ENCODE measurements at regions not wholly inside any gene's neighbourhood (a gene's known extent, or its start where the extent isn't known, plus 50 kb on each side); places are given as distances from the start of the nearest gene placed in this dataset.
"Not testable (repeated sequence)": the region's sequence is repeated elsewhere in the genome, so short reads cannot be mapped to it uniquely, and the experiment has no call there.

DNA sequence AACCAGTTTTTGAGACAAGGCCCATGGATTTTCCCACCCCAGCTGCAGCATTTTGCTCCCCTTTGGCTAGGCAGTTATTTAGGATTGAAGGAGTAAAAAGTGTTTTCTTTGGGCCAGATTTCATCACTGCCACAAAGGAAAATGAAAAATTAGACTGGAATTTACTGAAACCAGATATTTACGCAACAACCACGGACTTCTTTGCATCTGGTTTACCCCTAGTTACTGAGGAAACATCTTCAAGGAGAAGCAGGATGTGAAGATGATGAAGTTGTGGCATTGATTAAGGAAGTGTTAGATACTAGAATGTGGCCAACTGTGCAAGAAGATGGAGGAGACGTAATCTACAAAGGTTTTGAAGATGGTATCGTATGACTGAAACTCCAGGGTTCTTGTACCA is 165.2 kb upstream of the MYRIP start:
- H3K9me3 ChIP-seq: no peaks in the 10 kb centered on the region
- TF ChIP-seq, protein P1, sequence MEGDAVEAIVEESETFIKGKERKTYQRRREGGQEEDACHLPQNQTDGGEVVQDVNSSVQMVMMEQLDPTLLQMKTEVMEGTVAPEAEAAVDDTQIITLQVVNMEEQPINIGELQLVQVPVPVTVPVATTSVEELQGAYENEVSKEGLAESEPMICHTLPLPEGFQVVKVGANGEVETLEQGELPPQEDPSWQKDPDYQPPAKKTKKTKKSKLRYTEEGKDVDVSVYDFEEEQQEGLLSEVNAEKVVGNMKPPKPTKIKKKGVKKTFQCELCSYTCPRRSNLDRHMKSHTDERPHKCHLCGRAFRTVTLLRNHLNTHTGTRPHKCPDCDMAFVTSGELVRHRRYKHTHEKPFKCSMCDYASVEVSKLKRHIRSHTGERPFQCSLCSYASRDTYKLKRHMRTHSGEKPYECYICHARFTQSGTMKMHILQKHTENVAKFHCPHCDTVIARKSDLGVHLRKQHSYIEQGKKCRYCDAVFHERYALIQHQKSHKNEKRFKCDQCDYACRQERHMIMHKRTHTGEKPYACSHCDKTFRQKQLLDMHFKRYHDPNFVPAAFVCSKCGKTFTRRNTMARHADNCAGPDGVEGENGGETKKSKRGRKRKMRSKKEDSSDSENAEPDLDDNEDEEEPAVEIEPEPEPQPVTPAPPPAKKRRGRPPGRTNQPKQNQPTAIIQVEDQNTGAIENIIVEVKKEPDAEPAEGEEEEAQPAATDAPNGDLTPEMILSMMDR (IDR thresholded peaks at IDR 0.05; ENCODE audit: low read depth, low read length): no peak
- H3K4me1 ChIP-seq: no peaks in the 10 kb centered on the region
- no peaks in the 10 kb centered on the region for H3K36me3 ChIP-seq
- no peak overlapping the region for H3K4me3 ChIP-seq (ENCODE audit: low read depth, low read length)
- DNase-seq: no peak
- no peaks in the 10 kb centered on the region for H3K27me3 ChIP-seq

DNA sequence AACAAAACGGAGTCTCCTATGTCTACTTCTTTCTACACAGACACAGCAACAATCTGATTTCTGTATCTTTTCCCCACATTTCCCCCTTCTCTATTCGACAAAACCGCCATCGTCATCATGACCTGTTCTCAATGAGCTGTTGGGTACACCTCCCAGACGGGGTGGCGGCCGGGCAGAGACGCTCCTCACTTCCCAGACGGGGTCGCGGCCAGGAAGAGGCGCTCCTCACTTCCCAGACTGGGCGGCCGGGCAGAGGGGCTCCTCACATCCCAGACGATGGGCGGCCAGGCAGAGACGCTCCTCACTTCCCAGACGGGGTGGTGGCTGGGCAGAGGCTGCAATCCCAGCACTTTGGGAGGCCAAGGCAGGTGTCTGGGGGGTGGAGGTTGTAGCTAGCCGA is 158.2 kb upstream of the MYRIP start:
- DNase-seq; H3K4me3 ChIP-seq (ENCODE audit: low read depth, low read length); H3K36me3 ChIP-seq; H3K9me3 ChIP-seq; H3K27me3 ChIP-seq; H3K4me1 ChIP-seq: not testable (repeated sequence)

DNA sequence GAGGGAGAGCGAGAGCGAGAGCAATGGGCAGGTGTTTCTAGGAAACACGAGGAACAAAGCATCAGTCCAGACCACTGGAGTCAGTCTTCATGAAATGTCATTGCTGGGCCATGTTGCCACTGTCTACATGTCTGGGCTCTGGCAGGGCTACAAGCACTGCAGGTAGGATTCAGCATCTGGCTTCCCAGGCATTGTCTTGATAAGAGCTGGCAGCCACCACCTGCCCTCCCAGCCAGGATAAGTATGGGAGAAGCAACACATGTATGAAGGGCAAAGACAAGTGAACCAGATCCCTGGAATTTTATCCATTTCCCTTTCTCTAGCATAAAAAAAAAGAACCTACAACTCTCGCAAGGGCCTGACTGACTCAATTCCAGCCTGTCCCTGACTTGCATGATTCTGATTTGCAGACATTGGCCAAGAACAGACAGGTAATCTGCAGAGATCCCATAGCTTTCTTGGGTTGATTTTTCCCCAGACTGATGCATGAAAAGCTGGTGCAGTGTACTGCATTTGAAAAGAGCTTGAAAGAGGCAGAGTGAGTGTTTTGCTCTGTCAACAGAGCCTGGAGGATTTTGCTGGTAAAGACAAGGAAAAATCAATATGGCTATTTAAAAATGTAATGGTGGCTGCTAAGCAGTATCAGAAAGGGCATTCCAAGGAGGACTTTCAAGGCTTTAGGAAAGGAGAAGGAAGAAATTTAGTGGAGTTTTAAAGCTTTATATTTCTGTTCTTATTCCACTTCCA is 157.2 kb upstream of the MYRIP start:
- Histone ChIP-seq H3K36me3 (no peaks in the 10 kb centered on the region), H3K9me3 (no peaks in the 10 kb centered on the region), H3K4me1 (no peaks in the 10 kb centered on the region), H3K4me3 (ENCODE audit: low read depth, low read length) (no peak overlapping the region), H3K27me3 (no peaks in the 10 kb centered on the region)
- TF ChIP-seq, protein P1 (IDR thresholded peaks at IDR 0.05; ENCODE audit: low read depth, low read length): no peak
- DNase-seq: peak; percentile 7

DNA sequence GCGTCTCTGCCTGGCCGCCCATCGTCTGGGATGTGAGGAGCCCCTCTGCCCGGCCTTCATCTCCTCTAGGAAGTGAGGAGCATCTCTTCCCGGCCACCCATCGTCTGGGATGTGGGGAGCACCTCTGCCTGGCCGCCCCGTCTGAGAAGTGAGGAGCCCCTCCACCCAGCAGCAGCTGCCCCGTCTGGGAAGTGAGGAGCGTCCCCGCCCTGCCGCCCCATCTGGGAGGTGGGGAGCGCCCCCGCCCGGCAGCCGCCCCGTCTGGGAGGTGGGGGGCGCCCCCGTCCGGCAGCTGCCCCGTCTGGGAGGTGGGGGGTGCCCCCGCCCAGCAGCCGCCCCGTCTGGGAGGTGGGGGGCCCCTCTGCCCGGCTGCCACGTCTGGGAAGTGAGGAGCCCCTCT is 153.7 kb upstream of the MYRIP start:
- DNase-seq; H3K36me3 ChIP-seq; H3K9me3 ChIP-seq; H3K4me3 ChIP-seq (ENCODE audit: low read depth, low read length); H3K4me1 ChIP-seq; H3K27me3 ChIP-seq: not testable (repeated sequence)

DNA sequence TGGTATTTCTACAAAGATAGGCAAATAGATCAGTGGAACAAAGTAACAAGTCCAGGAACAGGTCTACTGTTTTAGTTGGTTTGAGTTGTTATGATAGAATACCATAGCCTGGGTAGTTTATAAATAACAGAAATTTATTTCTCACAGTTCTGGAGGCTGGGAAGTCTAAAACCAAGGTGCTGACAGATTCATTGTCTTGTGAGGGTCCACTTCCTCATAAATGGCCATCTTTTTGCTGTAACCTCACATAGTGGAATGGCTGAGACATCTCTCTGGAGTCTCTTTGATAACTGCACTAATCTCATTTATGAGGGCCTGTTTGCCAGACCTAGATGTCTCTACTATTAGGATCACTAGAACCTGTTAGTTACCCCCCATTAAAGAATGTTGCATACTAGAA is 152.3 kb upstream of the MYRIP start:
- Histone ChIP-seq H3K36me3 (no peaks in the 10 kb centered on the region), H3K4me1 (no peaks in the 10 kb centered on the region), H3K9me3 (no peaks in the 10 kb centered on the region), H3K27me3 (no peaks in the 10 kb centered on the region), H3K4me3 (ENCODE audit: low read depth, low read length) (no peak overlapping the region)
- no peak for DNase-seq
- TF ChIP-seq, protein P1 (IDR thresholded peaks at IDR 0.05; ENCODE audit: low read depth, low read length): no peak

DNA sequence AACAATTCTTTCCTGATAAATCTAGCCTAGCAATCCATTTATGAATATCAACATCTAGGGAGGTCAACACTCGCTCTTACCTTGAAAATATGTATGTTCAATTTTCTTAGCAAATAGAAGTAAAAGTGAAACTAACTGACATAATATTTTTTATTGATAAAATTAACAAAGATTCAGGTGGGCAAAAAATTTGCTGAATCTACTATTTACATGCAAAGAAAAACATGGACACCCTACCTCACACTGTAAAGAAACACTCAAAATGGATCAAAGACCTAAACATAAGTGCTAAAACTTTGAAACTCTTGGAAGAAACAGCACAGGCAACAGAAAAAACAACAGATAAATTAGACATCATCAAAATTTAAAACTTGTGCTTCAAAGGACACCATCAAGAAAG is 151.6 kb upstream of the MYRIP start:
- TF ChIP-seq, protein P1 (IDR thresholded peaks at IDR 0.05; ENCODE audit: low read depth, low read length): no peak
- H3K36me3 ChIP-seq: no peaks in the 10 kb centered on the region
- no peaks in the 10 kb centered on the region for H3K4me1 ChIP-seq
- no peak overlapping the region for H3K4me3 ChIP-seq (ENCODE audit: low read depth, low read length)
- no peak for DNase-seq
- no peaks in the 10 kb centered on the region for H3K27me3 ChIP-seq
- H3K9me3 ChIP-seq: no peaks in the 10 kb centered on the region

DNA sequence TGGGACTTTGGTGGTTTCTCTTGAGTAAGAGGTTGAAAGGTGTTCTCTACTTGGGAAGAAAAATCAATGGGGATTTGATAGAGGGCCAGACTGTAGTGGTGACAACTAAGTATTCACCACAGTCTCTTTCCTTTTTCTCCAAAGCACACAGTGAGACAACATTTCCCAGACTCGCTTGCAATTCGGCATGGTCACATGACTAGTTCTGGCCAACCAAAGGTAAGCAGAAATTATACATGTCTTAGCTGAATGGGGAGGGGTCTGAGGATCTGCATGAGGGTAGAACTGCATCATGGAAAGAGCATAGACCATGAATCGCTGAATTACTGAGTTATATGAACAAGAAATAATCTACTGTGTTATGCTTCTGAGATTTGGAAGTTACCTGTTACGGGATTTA is 144.5 kb upstream of the MYRIP start:
- TF ChIP-seq, protein P1 (IDR thresholded peaks at IDR 0.05; ENCODE audit: low read depth, low read length): no peak
- Histone ChIP-seq H3K27me3 (no peaks in the 10 kb centered on the region), H3K9me3 (no peaks in the 10 kb centered on the region), H3K36me3 (no peaks in the 10 kb centered on the region), H3K4me3 (ENCODE audit: low read depth, low read length) (no peak overlapping the region), H3K4me1 (no peaks in the 10 kb centered on the region)
- DNase-seq: no peak
